ENCODE measurements at regions not wholly inside any gene's neighbourhood (a gene's known extent, or its start where the extent isn't known, plus 50 kb on each side); places are given as distances from the start of the nearest gene placed in this dataset.

DNA sequence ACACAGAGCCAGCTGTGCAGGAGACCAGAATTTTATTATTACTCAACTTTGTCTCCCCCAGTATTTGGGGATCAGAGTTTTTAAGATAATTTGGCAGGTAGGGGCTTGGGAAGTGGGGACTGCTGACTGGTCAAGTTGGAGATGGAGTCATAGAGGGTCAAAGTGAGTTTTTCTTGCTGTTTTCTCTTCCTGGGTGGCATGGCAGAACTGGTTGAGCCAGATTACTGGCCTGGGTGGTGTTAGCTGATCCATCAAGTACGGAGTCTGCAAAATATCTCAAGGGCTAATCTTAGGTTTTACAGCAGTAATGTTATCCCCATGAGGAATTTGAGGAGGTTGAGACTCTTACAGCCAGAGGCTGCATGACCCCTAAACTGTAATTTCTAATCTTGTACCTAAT is 153.5 kb downstream of the OR4C45 start:
- peaks cover 77% of the 10 kb centered on the region for H3K9me3 Mint-ChIP-seq

DNA sequence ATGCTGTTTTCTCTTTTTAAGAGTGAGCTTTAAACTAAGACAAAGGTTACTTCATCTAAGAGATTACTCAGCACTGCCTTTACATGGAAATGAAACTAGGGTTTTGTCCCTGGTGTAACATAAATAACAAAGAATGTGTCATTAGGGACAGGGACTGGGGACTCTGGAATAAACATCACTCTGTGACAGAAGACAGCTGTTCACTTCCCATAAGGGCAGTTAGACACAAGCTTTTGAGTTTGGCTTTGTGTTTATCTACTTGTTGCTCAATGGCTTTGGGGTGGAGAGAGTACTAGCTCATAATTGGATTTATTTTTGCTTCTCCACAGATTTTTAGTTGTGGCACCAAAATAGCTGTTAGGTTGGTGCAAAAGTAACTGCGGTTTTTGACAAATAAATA is 154.5 kb downstream of the OR4C45 start:
- Mint-ChIP-seq H3K9me3 (peaks cover 71% of the 10 kb centered on the region), H3K27ac (no peak overlapping the region), H3K36me3 (peaks cover 68% of the 10 kb centered on the region), H3K4me3 (no peak overlapping the region), H3K27me3 (ENCODE audit: low read depth) (peaks cover 21% of the 10 kb centered on the region), H3K4me1 (no peaks in the 10 kb centered on the region)
- ChIA-PET CTCF (no interaction called here), POLR2A (no interaction called here)
- ATAC-seq (no peak), DNase-seq (ENCODE audit: low spot score) (no peak)
- TF ChIP-seq ZNF138 (CRISPR knock-in tag; conservative IDR thresholded peaks at IDR 0.05), result no peak
- no peak for TF ChIP-seq CBFB (CRISPR knock-in tag; IDR thresholded peaks at IDR 0.05; ENCODE audit: low read depth)
- no peak for TF ChIP-seq SP1 (CRISPR knock-in tag; conservative IDR thresholded peaks at IDR 0.05)
- TF ChIP-seq SMAD4 (CRISPR knock-in tag; IDR thresholded peaks at IDR 0.05), result no peak
- TF ChIP-seq, protein P1, sequence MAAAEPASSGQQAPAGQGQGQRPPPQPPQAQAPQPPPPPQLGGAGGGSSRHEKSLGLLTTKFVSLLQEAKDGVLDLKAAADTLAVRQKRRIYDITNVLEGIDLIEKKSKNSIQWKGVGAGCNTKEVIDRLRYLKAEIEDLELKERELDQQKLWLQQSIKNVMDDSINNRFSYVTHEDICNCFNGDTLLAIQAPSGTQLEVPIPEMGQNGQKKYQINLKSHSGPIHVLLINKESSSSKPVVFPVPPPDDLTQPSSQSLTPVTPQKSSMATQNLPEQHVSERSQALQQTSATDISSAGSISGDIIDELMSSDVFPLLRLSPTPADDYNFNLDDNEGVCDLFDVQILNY (CRISPR knock-in tag; IDR thresholded peaks at IDR 0.05), result no peak
- TF ChIP-seq, protein P2, sequence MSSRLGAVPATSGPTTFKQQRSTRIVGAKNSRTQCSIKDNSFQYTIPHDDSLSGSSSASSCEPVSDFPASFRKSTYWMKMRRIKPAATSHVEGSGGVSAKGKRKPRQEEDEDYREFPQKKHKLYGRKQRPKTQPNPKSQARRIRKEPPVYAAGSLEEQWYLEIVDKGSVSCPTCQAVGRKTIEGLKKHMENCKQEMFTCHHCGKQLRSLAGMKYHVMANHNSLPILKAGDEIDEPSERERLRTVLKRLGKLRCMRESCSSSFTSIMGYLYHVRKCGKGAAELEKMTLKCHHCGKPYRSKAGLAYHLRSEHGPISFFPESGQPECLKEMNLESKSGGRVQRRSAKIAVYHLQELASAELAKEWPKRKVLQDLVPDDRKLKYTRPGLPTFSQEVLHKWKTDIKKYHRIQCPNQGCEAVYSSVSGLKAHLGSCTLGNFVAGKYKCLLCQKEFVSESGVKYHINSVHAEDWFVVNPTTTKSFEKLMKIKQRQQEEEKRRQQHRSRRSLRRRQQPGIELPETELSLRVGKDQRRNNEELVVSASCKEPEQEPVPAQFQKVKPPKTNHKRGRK (CRISPR knock-in tag; IDR thresholded peaks at IDR 0.05; ENCODE audit: borderline replicate concordance), result no peak
- TF ChIP-seq ELF4 (CRISPR knock-in tag; IDR thresholded peaks at IDR 0.05; ENCODE audit: low read depth), result no peak
- no peak for TF ChIP-seq JUN (CRISPR knock-in tag; IDR thresholded peaks at IDR 0.05)
- no peak for TF ChIP-seq ZNF121 (CRISPR knock-in tag; IDR thresholded peaks at IDR 0.05)
- TF ChIP-seq, protein P3, sequence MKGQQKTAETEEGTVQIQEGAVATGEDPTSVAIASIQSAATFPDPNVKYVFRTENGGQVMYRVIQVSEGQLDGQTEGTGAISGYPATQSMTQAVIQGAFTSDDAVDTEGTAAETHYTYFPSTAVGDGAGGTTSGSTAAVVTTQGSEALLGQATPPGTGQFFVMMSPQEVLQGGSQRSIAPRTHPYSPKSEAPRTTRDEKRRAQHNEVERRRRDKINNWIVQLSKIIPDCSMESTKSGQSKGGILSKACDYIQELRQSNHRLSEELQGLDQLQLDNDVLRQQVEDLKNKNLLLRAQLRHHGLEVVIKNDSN (CRISPR knock-in tag; IDR thresholded peaks at IDR 0.05), result no peak
- TF ChIP-seq ZBTB21 (CRISPR knock-in tag; IDR thresholded peaks at IDR 0.05; ENCODE audit: borderline replicate concordance), result no peak
- TF ChIP-seq ATF1 (CRISPR knock-in tag; IDR thresholded peaks at IDR 0.05), result no peak
- no peak for TF ChIP-seq ZNF396 (CRISPR knock-in tag; IDR thresholded peaks at IDR 0.05; ENCODE audit: borderline replicate concordance)
- TF ChIP-seq, protein P4, sequence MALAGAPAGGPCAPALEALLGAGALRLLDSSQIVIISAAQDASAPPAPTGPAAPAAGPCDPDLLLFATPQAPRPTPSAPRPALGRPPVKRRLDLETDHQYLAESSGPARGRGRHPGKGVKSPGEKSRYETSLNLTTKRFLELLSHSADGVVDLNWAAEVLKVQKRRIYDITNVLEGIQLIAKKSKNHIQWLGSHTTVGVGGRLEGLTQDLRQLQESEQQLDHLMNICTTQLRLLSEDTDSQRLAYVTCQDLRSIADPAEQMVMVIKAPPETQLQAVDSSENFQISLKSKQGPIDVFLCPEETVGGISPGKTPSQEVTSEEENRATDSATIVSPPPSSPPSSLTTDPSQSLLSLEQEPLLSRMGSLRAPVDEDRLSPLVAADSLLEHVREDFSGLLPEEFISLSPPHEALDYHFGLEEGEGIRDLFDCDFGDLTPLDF (CRISPR knock-in tag; IDR thresholded peaks at IDR 0.05), result no peak

More for the DNA sequence above, 153.5 kb downstream of the OR4C45 start:
- Mint-ChIP-seq H3K36me3 (peaks cover 72% of the 10 kb centered on the region), H3K27ac (no peak overlapping the region), H3K27me3 (ENCODE audit: low read depth) (peaks cover 22% of the 10 kb centered on the region), H3K4me3 (no peak overlapping the region), H3K4me1 (no peaks in the 10 kb centered on the region)
- POLR2A ChIA-PET, result no interaction called here
- ATAC-seq (no peak), DNase-seq (ENCODE audit: low spot score) (no peak)
- TF ChIP-seq FOXP1 (CRISPR knock-in tag; IDR thresholded peaks at IDR 0.05; ENCODE audit: borderline replicate concordance) (no peak), MXD4 (CRISPR knock-in tag; IDR thresholded peaks at IDR 0.05; ENCODE audit: borderline replicate concordance) (no peak), JUN (CRISPR knock-in tag; IDR thresholded peaks at IDR 0.05) (no peak), TP53 (CRISPR knock-in tag; IDR thresholded peaks at IDR 0.05) (no peak), CREM (CRISPR knock-in tag; IDR thresholded peaks at IDR 0.05) (no peak), NR3C1 (CRISPR knock-in tag; conservative IDR thresholded peaks at IDR 0.05; ENCODE audit: low read depth) (no peak), FOXJ3 (CRISPR knock-in tag; IDR thresholded peaks at IDR 0.05; ENCODE audit: borderline replicate concordance) (no peak), ZNF219 (CRISPR knock-in tag; IDR thresholded peaks at IDR 0.05; ENCODE audit: borderline replicate concordance) (no peak)
- TF ChIP-seq, protein P5, sequence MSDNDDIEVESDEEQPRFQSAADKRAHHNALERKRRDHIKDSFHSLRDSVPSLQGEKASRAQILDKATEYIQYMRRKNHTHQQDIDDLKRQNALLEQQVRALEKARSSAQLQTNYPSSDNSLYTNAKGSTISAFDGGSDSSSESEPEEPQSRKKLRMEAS (CRISPR knock-in tag; IDR thresholded peaks at IDR 0.05), result no peak
- TF ChIP-seq, protein P6, sequence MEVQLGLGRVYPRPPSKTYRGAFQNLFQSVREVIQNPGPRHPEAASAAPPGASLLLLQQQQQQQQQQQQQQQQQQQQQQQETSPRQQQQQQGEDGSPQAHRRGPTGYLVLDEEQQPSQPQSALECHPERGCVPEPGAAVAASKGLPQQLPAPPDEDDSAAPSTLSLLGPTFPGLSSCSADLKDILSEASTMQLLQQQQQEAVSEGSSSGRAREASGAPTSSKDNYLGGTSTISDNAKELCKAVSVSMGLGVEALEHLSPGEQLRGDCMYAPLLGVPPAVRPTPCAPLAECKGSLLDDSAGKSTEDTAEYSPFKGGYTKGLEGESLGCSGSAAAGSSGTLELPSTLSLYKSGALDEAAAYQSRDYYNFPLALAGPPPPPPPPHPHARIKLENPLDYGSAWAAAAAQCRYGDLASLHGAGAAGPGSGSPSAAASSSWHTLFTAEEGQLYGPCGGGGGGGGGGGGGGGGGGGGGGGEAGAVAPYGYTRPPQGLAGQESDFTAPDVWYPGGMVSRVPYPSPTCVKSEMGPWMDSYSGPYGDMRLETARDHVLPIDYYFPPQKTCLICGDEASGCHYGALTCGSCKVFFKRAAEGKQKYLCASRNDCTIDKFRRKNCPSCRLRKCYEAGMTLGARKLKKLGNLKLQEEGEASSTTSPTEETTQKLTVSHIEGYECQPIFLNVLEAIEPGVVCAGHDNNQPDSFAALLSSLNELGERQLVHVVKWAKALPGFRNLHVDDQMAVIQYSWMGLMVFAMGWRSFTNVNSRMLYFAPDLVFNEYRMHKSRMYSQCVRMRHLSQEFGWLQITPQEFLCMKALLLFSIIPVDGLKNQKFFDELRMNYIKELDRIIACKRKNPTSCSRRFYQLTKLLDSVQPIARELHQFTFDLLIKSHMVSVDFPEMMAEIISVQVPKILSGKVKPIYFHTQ (CRISPR knock-in tag; IDR thresholded peaks at IDR 0.05), result no peak
- TF ChIP-seq, protein P7, sequence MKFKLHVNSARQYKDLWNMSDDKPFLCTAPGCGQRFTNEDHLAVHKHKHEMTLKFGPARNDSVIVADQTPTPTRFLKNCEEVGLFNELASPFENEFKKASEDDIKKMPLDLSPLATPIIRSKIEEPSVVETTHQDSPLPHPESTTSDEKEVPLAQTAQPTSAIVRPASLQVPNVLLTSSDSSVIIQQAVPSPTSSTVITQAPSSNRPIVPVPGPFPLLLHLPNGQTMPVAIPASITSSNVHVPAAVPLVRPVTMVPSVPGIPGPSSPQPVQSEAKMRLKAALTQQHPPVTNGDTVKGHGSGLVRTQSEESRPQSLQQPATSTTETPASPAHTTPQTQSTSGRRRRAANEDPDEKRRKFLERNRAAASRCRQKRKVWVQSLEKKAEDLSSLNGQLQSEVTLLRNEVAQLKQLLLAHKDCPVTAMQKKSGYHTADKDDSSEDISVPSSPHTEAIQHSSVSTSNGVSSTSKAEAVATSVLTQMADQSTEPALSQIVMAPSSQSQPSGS (CRISPR knock-in tag; IDR thresholded peaks at IDR 0.05; ENCODE audit: borderline replicate concordance, low read depth), result no peak
- CTCF ChIA-PET, result no interaction called here
